ENCODE measurements at regions not wholly inside any gene's neighbourhood (a gene's known extent, or its start where the extent isn't known, plus 50 kb on each side); places are given as distances from the start of the nearest gene placed in this dataset.

- peaks cover 0 to 13% of the 10 kb centered on the region in 2 donors for H3K9me3 Mint-ChIP-seq
- H3K27me3 Mint-ChIP-seq (ENCODE audit: low read depth) = peaks cover 7% of the 10 kb centered on the region
- ATAC-seq (replicated peaks in 1 of 2) (no peak), DNase-seq (no peak)
- H3K36me3 Mint-ChIP-seq (ENCODE audit: insufficient read depth in 2 of 2) = peaks cover 1 to 2% of the 10 kb centered on the region in 2 donors
- H3K27ac Mint-ChIP-seq = no peak overlapping the region
- H3K4me3 Mint-ChIP-seq = no peak overlapping the region
- no peaks in the 10 kb centered on the region for H3K4me1 Mint-ChIP-seq (ENCODE audit: low read depth)
Observed at GRCh38 chr5:142453932-142454331, 129.1 kb upstream of the SPRY4 start.

- DNase-seq (no peak), ATAC-seq (replicated peaks in 1 of 2) (no peak)
- Mint-ChIP-seq H3K27ac (no peak overlapping the region), H3K36me3 (ENCODE audit: insufficient read depth in 2 of 2) (peaks cover 2 to 5% of the 10 kb centered on the region in 2 donors), H3K27me3 (ENCODE audit: low read depth) (peaks cover 7% of the 10 kb centered on the region), H3K4me3 (no peak overlapping the region), H3K4me1 (ENCODE audit: low read depth) (no peaks in the 10 kb centered on the region), H3K9me3 (peaks cover 4 to 13% of the 10 kb centered on the region in 2 donors)
Observed at GRCh38 chr5:142450419-142450818, 125.6 kb upstream of the SPRY4 start.

DNA sequence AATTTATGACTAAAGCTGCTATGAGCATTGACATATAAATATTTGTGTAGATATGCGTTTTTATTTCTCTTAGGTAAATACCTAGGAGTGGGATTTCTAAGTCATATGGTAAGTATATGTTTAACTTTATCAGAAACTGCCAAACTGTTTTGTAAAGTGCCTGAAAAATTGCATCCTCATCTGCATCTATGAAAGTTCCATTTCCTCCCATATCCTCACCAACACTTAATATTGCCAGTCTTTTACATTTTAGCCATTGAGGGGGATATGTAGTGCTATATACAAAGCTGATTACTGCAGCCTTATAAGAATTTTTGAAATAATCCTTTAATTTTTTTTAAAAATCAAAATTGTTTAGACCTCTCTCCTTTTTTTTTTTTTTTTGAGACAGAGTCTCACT, 123.1 kb upstream of the SPRY4 start:
- Mint-ChIP-seq H3K4me1 (ENCODE audit: low read depth) (no peaks in the 10 kb centered on the region), H3K36me3 (ENCODE audit: insufficient read depth in 2 of 2) (peaks cover 2 to 5% of the 10 kb centered on the region in 2 donors), H3K9me3 (peaks cover 4 to 13% of the 10 kb centered on the region in 2 donors)

GRCh38 chr5:142446960-142447279, 122.1 kb upstream of the SPRY4 start:
- peak overlapping the region; percentile 13 for H3K27ac Mint-ChIP-seq
- H3K36me3 Mint-ChIP-seq (ENCODE audit: insufficient read depth in 2 of 2) = peaks cover 0 to 5% of the 10 kb centered on the region in 2 donors
- H3K4me1 Mint-ChIP-seq (ENCODE audit: low read depth) = peaks cover 3% of the 10 kb centered on the region
- no peak overlapping the region for H3K4me3 Mint-ChIP-seq
- DNase-seq (no peak), ATAC-seq (replicated peaks in 1 of 2) (no peak)
- H3K27me3 Mint-ChIP-seq (ENCODE audit: low read depth) = peaks cover 3% of the 10 kb centered on the region
- H3K9me3 Mint-ChIP-seq = peaks cover 4 to 10% of the 10 kb centered on the region in 2 donors

More for the DNA sequence above, 123.1 kb upstream of the SPRY4 start:
- H3K27me3 Mint-ChIP-seq (ENCODE audit: low read depth) = peaks cover 6% of the 10 kb centered on the region
- no peak for ATAC-seq (replicated peaks in 1 of 2)
- DNase-seq = no peak
- H3K4me3 Mint-ChIP-seq = no peak overlapping the region
- no peak overlapping the region for H3K27ac Mint-ChIP-seq

DNA sequence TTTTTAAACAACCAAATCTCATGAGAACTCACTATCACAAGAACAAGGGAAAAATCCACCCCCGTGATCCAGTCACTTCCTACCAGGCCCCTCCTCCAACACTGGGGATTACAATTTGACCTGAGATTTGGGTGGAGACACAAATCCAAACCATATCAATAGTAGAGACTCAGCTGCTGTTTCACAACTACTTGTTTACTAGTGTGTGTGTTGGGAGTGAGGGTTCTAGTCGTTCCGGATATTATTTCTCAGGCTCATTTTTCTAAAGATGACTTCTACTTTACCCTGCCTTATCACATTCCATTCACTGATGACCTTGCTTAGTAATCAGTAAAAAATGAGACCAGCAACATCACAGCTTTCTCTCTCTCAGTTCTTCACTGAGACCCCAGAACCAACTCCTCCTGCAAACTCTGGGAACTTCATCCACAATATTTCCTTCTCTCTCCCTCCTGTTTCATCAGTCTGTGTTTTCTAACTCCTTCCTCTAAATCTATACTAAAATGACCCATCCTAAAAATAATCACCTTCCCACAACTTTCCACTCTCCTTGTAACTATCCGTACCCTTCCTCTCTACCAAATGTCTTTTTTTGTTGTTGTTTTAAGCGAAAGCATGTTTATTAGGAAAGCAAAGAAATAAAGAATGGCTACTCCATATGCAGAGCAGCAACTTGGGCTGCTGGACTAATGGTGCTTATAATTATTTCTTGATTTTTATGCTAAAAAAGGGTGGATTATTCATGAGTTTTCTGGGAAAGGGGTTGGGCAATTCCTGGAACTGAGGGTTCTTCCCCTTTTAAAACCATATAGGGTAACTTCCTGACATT, 121.5 kb upstream of the SPRY4 start:
- Mint-ChIP-seq H3K27me3 (ENCODE audit: low read depth) (peaks cover 9% of the 10 kb centered on the region), H3K9me3 (peaks cover 4 to 9% of the 10 kb centered on the region in 2 donors), H3K27ac (peak overlapping the region; percentile 13), H3K4me1 (ENCODE audit: low read depth) (peaks cover 9% of the 10 kb centered on the region), H3K36me3 (ENCODE audit: insufficient read depth in 2 of 2) (peaks cover 0 to 5% of the 10 kb centered on the region in 2 donors), H3K4me3 (no peak overlapping the region)
- DNase-seq (no peak), ATAC-seq (replicated peaks in 1 of 2) (no peak)

DNA sequence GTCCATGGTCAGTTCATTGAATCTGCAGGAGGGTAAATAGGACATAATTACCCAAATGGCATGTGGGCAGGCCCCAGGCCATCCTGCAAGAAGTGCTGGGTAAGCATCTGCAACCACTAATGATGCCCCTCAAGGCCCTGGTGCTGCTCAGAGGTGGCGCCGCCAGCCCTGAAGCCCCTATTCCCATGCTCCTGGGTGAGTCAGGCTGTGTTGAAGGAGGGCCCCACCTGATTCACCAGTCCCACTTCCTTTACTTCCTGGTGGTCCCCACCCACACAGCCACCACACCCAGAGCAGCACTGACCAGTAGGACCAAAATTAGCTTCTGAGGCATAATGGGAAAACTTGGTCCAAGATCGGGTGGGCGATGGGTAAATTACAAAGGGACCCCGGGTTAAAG, 120.4 kb upstream of the SPRY4 start:
- no peak overlapping the region for H3K4me3 Mint-ChIP-seq
- peaks cover 0 to 5% of the 10 kb centered on the region in 2 donors for H3K36me3 Mint-ChIP-seq (ENCODE audit: insufficient read depth in 2 of 2)
- DNase-seq (no peak), ATAC-seq (replicated peaks in 1 of 2) (no peak)
- H3K4me1 Mint-ChIP-seq (ENCODE audit: low read depth) = peaks cover 13% of the 10 kb centered on the region
- peaks cover 2 to 4% of the 10 kb centered on the region in 2 donors for H3K9me3 Mint-ChIP-seq
- H3K27me3 Mint-ChIP-seq (ENCODE audit: low read depth) = peaks cover 16% of the 10 kb centered on the region
- no peak overlapping the region for H3K27ac Mint-ChIP-seq

DNA sequence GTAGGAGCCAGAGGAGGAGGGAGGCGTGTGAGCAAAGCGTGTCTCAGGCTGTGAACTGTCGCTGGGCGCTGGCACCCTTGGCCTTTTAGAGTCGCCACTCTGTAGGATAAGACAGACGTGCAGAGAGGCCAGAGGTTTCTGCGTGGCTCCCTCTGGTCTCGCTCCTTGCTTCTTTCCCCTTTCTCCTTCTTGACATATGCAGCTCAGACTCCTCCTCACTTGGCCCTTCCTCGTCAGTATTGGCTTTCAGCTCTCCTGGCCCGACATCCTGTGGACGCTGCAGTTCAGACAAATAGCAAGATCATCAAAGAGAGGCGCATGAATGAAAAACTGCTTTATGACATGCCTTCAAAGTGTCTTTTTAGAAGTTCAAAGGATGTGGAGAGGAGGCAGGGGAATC, 116.8 kb upstream of the SPRY4 start:
- peaks cover 13% of the 10 kb centered on the region for H3K4me1 Mint-ChIP-seq (ENCODE audit: low read depth)
- H3K36me3 Mint-ChIP-seq (ENCODE audit: insufficient read depth in 2 of 2) = no peaks in the 10 kb centered on the region
- no peaks in the 10 kb centered on the region for H3K9me3 Mint-ChIP-seq
- H3K27ac Mint-ChIP-seq = no peak overlapping the region
- H3K4me3 Mint-ChIP-seq = peak overlapping the region; percentile 8 to 27
- DNase-seq (no peak), ATAC-seq (replicated peaks in 1 of 2) (peak in 1 of 2 donors; percentile 52)
- H3K27me3 Mint-ChIP-seq (ENCODE audit: low read depth) = peaks cover 16% of the 10 kb centered on the region

DNA sequence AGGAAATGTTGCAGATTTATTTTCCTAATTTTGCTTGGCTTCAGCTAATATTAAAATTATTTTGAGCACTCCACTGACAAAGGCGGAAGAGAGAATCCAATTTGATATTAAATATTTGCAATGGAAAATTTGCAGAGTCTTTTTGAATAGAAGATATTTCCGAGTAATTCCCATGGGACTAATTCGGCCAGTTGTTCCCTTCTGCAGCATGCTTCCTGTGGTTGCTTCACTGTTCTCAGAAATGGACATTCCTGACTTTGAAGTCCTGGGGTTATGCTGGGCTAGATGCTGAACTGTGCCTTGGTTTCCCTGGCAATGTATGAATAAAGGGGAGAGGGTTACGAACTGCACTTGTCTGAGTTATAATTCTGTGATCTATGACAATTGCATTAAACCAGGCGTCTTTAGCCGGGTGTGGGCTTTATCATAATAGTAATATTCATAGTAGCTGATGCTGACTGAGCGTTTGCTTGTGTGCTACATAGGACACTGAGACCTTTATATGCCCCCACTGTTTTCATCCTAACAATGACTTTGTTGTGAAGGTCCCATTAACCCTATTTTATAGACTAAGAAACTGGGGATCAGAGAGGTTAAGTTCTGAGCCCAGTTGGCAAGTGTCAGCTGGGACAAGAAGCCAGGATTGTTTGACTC, 114.5 kb upstream of the SPRY4 start:
- Mint-ChIP-seq H3K27me3 (ENCODE audit: low read depth) (peaks cover 16% of the 10 kb centered on the region), H3K9me3 (no peaks in the 10 kb centered on the region), H3K27ac (no peak overlapping the region), H3K4me3 (no peak overlapping the region), H3K4me1 (ENCODE audit: low read depth) (peaks cover 13% of the 10 kb centered on the region), H3K36me3 (ENCODE audit: insufficient read depth in 2 of 2) (no peaks in the 10 kb centered on the region)
- no peak for ATAC-seq (replicated peaks in 1 of 2)
- no peak for DNase-seq

DNA sequence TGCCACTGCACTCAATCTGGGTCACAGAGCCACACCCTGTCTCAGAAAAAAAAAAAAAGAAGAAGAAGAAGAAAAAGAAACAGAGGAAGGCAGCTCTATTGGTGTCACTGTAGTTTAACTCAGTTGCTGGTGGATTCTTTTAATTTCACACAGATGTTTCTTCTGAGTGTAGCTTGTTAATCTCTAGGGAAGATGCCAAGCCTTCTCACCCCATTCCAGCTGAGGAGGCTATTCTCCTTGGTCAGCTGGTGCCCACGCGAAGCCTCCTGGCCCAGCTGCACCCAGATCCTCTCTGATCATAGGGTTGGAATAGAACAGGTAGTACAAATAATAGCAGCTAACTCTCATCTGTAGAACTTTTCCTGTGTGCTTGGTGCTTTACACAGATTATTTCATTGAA, 113.8 kb upstream of the SPRY4 start:
- no peak overlapping the region for H3K4me3 Mint-ChIP-seq

GRCh38 chr5:142437563-142437962, 112.7 kb upstream of the SPRY4 start:
- DNase-seq = no peak
- no peak overlapping the region for H3K4me3 Mint-ChIP-seq
- H3K27ac Mint-ChIP-seq = no peak overlapping the region
- H3K4me1 Mint-ChIP-seq (ENCODE audit: low read depth) = peaks cover 24% of the 10 kb centered on the region
- H3K9me3 Mint-ChIP-seq = no peaks in the 10 kb centered on the region
- no peaks in the 10 kb centered on the region for H3K36me3 Mint-ChIP-seq (ENCODE audit: insufficient read depth in 2 of 2)
- no peak for ATAC-seq (replicated peaks in 1 of 2)
- H3K27me3 Mint-ChIP-seq (ENCODE audit: low read depth) = peaks cover 16% of the 10 kb centered on the region

More for the DNA sequence above, 113.8 kb upstream of the SPRY4 start:
- Mint-ChIP-seq H3K27ac (no peak overlapping the region), H3K9me3 (no peaks in the 10 kb centered on the region), H3K4me1 (ENCODE audit: low read depth) (peaks cover 14% of the 10 kb centered on the region), H3K27me3 (ENCODE audit: low read depth) (peaks cover 16% of the 10 kb centered on the region), H3K36me3 (ENCODE audit: insufficient read depth in 2 of 2) (no peaks in the 10 kb centered on the region)
- ATAC-seq (replicated peaks in 1 of 2) (no peak), DNase-seq (no peak)

- peaks cover 27% of the 10 kb centered on the region for H3K4me1 Mint-ChIP-seq (ENCODE audit: low read depth)
- no peaks in the 10 kb centered on the region for H3K36me3 Mint-ChIP-seq (ENCODE audit: insufficient read depth in 2 of 2)
- no peak for DNase-seq
- no peaks in the 10 kb centered on the region for H3K27me3 Mint-ChIP-seq (ENCODE audit: low read depth)
- no peak overlapping the region for H3K4me3 Mint-ChIP-seq
- H3K9me3 Mint-ChIP-seq = no peaks in the 10 kb centered on the region
- no peak overlapping the region for H3K27ac Mint-ChIP-seq
- no peak for ATAC-seq (replicated peaks in 1 of 2)
Observed at GRCh38 chr5:142435410-142436115, 110.7 kb upstream of the SPRY4 start.

DNA sequence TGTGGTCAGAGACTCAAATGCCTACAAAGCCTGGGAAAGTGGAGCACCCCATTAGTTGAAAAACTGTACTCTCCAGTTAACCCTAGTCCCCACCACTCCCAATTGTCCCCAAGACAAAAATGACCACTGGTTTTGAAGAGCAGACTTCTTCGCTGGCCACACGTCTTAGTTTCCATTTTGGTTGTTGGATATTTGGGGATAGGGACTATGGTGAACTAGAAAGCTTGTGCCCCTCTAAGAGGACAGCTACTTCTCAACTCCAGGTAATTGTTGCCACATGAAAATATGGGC, 109.4 kb upstream of the SPRY4 start:
- ATAC-seq (replicated peaks in 1 of 2) (no peak), DNase-seq (no peak)
- no peak overlapping the region for H3K4me3 Mint-ChIP-seq
- no peaks in the 10 kb centered on the region for H3K27me3 Mint-ChIP-seq (ENCODE audit: low read depth)
- H3K27ac Mint-ChIP-seq = no peak overlapping the region
- no peaks in the 10 kb centered on the region for H3K9me3 Mint-ChIP-seq
- H3K4me1 Mint-ChIP-seq (ENCODE audit: low read depth) = peaks cover 27% of the 10 kb centered on the region
- H3K36me3 Mint-ChIP-seq (ENCODE audit: insufficient read depth in 2 of 2) = no peaks in the 10 kb centered on the region

DNA sequence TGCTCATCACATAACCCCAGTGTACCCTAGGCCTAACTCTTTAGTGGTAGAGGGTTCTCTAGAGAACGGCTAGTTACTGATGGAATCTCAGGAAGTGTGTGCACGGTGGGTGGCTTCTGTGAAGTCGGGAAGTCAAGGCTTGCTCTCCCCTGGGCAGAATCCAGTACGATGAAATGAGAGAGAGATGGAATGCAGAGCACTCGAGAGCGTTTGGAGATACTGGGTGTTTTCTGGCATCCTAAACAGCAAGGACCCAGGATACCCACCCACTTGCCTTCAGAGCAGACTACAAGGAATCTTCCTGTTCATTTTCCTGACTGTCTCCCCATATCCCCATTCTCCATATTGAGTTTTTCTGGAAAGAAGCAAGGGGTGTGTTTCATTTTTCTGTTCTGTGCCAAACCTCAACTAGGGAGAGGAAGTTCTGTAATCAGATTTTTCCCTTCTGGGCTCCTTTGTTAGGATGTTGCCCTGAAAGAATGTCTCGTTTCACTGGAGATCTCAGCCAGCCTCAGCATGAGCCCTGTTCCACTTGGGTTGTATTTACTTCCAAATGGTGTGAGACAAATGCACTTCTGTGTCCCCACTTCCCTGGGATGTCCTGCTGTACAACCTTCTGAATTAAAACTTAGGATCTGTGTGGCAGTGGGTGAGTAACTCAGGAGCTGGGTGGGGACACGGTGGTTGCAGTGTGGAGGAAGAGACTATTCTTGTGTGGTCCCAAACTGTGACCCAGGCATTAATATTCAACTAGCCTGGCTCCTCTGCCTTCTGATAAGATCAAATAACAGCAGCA, 108.9 kb upstream of the SPRY4 start:
- peaks cover 27% of the 10 kb centered on the region for H3K4me1 Mint-ChIP-seq (ENCODE audit: low read depth)

More for the DNA sequence above, 108.9 kb upstream of the SPRY4 start:
- Mint-ChIP-seq H3K9me3 (no peaks in the 10 kb centered on the region), H3K36me3 (ENCODE audit: insufficient read depth in 2 of 2) (no peaks in the 10 kb centered on the region), H3K27ac (no peak overlapping the region), H3K4me3 (no peak overlapping the region), H3K27me3 (ENCODE audit: low read depth) (no peaks in the 10 kb centered on the region)
- DNase-seq (no peak), ATAC-seq (replicated peaks in 1 of 2) (no peak)
